Stimulated activated CD4-positive, alpha-beta T cell treated with anti-CD3 and anti-CD28 coated beads, Interleukin-4, amount 100 ng/mL, for 24 hours (primary cell): ENCODE measurements at regions not wholly inside any gene's neighbourhood (a gene's known extent, or its start where the extent isn't known, plus 50 kb on each side); places are given as distances from the start of the nearest gene placed in this dataset.

Experiments
- DNase-seq: peaks from one replicate; pipeline ENCODE4 v3.0.0-alpha.2; 2020

DNA sequence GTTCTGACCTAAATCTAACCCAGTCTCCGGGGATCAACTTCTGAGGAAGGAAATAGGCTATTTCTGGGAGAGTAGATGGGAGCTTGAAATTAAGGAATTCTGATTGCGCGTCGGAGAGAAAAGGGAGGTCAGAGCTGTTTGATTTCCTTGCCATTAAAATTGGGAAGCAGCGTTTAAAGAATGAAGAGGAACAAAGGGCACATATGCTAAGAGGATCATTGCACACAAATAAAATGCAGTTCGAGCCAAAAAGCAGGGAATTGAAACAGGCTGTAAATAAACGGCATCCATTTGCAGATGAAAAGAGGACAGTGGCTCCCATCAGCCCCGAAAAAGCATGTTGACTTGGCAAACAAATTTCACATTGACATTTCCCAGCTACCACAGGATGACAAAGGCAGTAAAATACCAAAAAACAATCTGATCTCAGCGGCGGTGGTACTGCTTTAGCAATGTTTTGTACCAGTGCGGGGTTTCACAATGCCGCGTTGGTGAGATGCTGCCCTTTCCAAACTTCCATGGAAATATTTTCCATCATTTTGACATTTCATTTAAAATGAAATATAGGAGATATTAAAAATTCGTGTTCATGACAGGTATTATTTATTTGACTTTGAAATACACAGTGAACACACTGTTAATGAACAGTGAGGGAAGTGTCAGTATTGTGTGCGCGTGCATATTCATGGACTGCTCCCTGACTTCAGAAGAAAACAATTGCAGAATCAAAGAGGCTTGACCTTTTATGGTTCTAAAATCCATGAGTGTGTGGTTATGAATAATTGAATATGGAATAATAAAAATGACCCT lies 108.8 kb downstream of the SQOR start:
- DNase-seq: no peak

DNA sequence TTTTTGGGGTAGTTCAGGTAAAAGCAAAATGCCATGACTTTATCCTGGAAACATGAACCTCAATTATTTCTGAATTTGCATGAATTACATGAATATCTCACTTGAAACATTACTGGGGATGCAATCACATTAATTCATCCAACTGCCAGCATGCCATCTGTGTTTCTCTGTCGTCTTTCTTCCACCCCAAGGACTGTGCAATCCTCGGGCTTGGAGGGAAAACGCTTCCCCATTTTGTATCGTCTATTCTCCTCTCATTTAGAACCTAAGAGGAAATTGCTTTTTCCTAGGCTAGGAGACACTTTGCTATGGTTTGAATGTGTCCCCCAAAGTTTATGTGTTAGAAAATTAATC lies 109.4 kb downstream of the SQOR start:
- DNase-seq: no peak

DNA sequence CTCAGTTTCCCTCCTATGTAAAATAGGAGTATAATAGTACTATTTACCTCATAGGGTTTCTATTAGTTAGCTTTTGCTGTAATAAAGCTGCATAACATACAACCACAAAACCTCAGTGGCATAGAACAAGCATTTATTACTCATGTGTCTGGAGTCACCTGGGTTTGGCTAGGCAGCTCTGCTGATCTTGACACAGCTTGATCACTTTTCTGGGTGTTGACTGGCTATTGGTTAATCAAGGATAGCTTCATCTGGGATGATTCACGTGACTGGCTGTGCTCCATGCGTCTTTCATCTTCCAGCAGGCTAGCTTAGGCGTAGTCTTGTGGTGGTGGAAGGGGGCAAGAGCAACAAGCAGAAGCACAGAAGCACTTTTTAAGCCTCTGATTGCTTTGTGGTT lies 112.6 kb downstream of the SQOR start:
- DNase-seq: no peak

DNA sequence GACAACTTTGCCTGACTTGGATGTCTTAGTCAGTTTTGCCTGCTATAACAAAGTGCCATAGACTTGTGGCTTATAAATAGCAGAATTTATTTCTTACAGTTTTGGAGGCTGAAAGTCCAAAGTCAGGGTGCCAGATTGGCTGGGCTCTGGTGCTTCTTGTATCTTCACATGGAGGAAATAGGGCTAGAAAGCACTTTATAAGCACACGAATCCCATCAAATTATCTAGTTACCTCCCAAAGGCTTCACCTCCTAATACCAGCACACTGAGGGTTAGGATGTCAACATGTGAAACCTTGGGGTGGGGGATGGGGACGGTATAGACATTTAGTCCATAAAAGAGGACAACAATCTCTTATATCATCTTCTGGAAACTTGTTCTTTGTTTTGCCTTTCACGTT lies 116.8 kb downstream of the SQOR start:
- no peak for DNase-seq

GRCh38 chr15:45759936-45760335 lies 125.1 kb downstream of the SQOR start:
- DNase-seq: no peak

GRCh38 chr15:45762726-45763125 lies 127.9 kb downstream of the SQOR start:
- no peak for DNase-seq

DNA sequence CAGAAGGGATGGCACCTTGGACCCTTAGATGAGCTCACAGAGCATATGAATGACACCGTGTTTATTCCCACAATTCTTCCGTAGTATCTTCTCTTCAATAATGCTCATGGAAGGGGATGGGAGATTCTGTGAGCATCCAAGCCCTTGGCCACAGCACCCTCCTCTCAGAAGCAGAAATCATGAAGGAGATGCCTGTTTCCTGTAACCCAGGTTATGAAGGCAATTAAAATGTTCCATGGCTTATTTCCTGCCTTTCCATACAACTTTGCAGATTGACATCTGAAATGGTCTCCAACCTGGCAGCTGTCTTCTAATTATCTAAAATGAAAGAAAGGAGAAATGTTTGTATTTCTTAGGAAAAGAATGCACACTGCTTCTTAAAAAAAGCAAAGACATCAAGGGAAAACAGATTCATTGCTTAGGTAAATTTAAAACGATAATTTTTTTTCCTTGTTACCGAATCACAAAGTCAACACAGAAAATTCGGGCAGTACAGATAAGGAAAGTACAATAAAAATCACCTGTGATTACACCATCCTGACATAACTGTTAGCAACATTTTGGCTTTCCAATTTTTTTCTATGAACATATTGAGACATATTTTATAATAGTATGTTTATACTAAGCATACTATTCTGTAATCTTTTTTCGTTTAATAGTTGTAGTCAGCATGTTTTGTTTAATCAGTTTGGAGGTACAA lies 128.5 kb downstream of the SQOR start:
- DNase-seq: no peak

DNA sequence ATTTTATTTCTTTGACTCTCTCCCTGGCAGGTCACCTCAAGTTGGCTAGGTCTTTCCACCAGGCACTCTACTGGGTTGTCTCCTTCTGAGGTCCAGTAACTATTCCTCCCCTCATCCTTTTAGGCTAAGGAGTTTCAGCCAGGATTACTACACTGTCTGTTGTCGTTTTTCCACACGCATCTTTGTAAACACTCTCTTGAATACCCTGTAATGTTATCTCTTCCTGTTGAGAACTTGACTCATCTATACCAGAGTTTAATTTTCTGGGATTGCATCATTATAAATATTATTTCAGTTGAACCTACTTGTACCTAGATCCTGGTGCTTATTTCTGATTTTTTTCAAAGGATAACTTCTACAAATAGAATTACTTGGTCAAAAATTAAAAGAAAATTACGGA lies 138.3 kb downstream of the SQOR start:
- DNase-seq: no peak

GRCh38 chr15:45776772-45777171 lies 141.9 kb downstream of the SQOR start:
- no peak for DNase-seq

DNA sequence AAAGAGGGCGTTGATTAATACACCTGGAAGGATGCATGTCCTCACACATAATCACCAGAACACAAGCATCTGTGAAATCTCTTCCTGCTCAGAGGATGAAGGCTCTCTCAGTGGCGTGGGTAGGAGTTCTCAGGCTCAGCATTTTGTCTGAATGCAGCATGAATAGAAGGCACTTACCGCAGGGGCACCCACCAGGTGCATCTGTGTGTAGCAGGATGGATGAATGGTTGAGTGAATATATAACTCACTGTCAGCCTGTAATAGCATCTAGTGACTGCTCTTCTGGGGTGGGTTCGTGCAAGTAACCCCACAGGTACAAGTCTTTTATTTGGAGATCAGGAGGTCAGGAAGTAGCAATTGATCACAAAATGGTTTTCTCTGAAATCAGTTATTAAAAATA lies 143.0 kb downstream of the SQOR start:
- DNase-seq: no peak

DNA sequence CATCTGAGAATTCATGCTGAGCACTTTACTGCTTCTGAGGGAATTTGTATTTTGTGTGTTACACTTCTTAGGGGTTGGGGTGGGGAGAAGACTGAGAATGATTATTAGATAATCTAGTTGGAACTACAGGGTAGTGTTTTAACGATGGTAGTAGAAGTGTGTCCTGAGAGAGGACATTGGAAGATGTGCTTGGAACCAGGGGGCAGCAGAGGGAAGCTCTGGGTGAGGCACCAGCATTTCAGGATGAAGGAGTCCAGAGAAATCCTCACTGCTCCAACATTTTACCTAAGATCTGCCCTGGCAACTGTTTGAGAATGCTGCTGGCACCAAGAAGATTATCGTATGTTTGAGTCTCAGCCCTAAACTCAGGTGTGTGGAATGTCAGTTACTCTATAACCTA lies 145.5 kb downstream of the SQOR start:
- no peak for DNase-seq

DNA sequence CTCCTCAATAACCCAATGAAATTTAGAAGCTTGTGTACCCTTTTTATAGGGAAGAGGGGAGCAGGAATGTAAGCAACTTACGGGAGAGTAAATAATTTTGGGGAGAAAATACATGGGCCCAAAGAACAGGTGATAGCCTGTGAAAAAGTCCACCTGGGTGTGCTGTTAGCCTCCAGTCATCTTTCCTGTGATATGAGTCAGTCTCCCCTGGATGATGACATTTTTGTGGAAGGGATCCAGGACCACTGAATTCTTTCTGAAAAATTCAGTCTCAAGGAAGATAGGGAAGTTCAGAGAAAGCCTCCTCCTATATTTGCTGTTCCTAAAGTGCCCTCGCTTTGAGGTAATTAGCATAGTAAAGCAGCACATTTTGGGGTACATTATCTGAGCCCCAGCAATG lies 149.8 kb downstream of the SQOR start:
- DNase-seq: no peak

- no peak for DNase-seq
These were observed 151.1 kb downstream of the SQOR start for GRCh38 chr15:45785897-45786296.

DNA sequence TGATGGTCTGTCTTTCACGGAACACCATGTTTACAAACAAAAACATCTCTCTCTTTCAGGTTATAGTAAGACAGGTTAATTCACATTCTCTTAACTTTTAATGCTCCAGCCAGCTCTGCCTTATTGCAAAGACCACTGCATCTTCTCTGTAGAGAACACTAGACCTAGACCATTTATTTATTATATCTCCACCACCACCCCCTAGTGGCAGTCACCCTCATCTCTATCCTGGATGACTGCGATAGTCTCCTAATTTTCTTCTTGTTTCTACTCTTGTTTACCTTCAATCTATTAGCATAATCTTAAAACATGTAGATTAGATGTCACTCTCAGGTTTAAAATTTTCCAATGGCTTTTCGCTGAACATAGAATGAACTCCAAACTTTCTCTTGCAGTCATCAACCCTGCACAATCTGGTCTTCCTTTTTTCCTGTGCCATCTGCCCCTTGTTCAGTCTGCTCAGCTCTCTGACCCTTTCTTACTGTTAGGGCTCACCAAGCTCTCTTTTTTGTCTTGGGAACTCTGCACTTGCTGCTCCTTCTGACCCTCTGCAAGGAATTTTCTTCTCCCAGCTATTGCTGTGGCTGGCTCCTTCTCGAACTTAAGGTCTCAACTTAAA lies 155.6 kb downstream of the SQOR start:
- DNase-seq: no peak

GRCh38 chr15:45794304-45794703 lies 159.5 kb downstream of the SQOR start:
- no peak for DNase-seq

GRCh38 chr15:45794712-45795439 lies 160.0 kb downstream of the SQOR start:
- DNase-seq: no peak

DNA sequence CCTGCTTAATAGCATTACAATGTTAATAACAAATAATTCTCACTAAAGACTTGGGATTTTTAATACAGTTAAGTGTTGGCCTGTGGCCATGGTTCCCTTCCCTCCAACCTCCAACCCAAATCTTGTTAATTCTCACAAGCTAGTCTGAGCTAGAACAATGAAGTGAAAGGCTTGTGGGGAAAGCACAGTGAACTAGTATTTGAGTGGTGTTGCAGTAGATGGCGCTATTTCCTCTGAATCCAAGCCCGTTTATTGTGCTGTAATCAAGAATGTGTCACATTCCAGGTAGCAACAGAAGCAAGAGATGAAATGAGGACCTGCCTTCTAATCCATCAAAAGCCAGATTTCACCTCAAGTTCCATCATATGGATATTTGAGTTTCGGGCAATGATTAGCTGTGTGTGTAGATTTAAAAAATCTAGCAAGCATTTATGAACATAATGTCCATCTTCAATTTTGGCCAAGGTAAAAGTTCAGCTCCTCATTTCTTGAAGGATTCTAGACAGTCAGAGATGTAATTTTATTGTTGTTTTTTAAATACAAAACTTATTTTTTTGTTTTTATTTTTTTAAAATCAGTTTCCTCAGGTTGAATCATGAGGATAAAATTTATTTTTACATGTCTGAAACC lies 160.7 kb downstream of the SQOR start:
- DNase-seq: no peak

GRCh38 chr15:45796433-45796832 lies 161.6 kb downstream of the SQOR start:
- DNase-seq: no peak

GRCh38 chr15:45799508-45799907 lies 164.7 kb downstream of the SQOR start:
- no peak for DNase-seq

- no peak for DNase-seq
These were observed 166.7 kb downstream of the SQOR start for GRCh38 chr15:45801543-45801942.

DNA sequence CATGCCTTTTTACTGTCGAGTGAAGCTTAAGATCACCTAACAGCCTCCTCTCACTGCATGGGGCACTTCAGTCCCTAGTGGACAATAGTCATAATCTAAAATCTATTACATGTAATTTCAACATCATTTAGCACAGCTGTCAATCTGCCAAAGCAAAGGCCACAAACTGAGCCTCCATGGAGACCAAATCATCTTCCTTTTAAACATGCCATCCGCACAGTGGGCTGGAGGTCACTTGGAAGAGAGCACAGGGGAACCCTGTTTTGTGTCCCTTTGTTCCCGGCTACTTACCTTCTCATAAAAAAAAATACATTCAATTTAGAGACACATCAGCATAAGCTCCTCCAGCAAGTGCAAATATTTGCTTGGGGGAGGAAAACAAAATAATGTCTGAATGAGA lies 167.3 kb downstream of the SQOR start:
- DNase-seq: no peak

DNA sequence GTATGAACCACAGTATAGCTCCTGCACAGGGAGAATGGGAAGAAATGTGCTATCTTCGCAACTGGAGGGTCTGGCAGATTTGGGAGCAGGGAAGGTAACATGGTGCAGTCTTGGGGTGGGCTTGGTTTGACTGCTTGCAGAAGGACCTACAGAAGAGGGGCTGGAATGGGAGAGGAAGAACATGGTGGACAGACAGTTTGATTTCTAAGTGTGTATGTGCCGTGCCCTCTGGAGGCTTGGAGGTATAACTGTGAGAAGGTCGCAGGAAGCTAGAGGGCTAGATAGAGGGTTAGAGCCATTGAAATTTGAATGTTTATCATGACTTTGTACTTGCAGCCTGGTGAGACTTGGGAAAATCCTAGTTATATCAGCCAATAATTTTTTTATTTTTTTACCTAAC lies 169.2 kb downstream of the SQOR start:
- no peak for DNase-seq

DNA sequence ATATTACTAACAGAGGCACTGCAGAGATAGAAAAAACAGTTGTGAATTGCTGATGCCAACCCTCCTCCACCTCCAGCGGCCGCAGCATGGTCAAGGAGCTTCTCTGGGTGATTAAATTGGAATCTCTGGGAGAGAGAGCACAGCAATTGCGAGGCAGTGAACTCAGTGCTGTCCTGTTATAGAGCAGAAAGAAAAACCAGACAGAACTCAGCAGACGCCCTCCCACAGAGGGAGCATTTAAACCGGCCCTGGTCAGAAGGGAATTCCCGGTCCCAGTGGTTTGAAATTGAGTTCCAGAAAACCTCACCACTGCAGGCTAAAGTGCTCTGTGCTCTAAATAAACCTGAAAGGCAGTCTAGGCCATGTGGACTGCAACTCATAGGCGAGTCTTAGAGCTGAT lies 175.4 kb downstream of the SQOR start:
- no peak for DNase-seq
